ENCODE measurements at regions not wholly inside any gene's neighbourhood (a gene's known extent, or its start where the extent isn't known, plus 50 kb on each side); places are given as distances from the start of the nearest gene placed in this dataset.

- TF ChIP-seq ARHGAP35 (CRISPR knock-in tag; IDR thresholded peaks at IDR 0.05; ENCODE audit: borderline replicate concordance), result no peak
- no peak for TF ChIP-seq NR1H2 (CRISPR knock-in tag; IDR thresholded peaks at IDR 0.05; ENCODE audit: borderline replicate concordance, low read depth)
- TF ChIP-seq RARG (CRISPR knock-in tag; IDR thresholded peaks at IDR 0.05; ENCODE audit: low read depth), result no peak
- no peak for TF ChIP-seq CREB1 (IDR thresholded peaks at IDR 0.05)
- TF ChIP-seq CREB1 (CRISPR knock-in tag; IDR thresholded peaks at IDR 0.05), result no peak
- peak; percentile 50; the same call in 1 of the 2 replicates for TF ChIP-seq IKZF5 (CRISPR knock-in tag; IDR thresholded peaks at IDR 0.05)
- TF ChIP-seq TRIM24 (CRISPR knock-in tag; IDR thresholded peaks at IDR 0.05), result no peak
- TF ChIP-seq ZNF138 (CRISPR knock-in tag; IDR thresholded peaks at IDR 0.05; ENCODE audit: low read depth), result no peak
- no peak for TF ChIP-seq ZSCAN22 (CRISPR knock-in tag; IDR thresholded peaks at IDR 0.05)
- TF ChIP-seq CTCF (CRISPR knock-in tag; IDR thresholded peaks at IDR 0.05), result peak; percentile 22; the same call in 1 of the 2 replicates
- no peak; the same call in 1 of the 2 replicates for TF ChIP-seq ZNF543 (CRISPR knock-in tag; IDR thresholded peaks at IDR 0.05)
- TF ChIP-seq ZNF556 (CRISPR knock-in tag; IDR thresholded peaks at IDR 0.05; ENCODE audit: borderline replicate concordance), result no peak
- TF ChIP-seq KDM4B (CRISPR knock-in tag; IDR thresholded peaks at IDR 0.05), result 0 out of 2 replicates have a peak, but pooled peaks have one; percentile 51
- 0 out of 2 replicates have a peak, but pooled peaks have one; percentile 69 for TF ChIP-seq EEA1 (CRISPR knock-in tag; IDR thresholded peaks at IDR 0.05; ENCODE audit: borderline replicate concordance)
- no peak for TF ChIP-seq HCFC1 (IDR thresholded peaks at IDR 0.05; ENCODE audit: low read depth, low read length)
- peak; percentile 24; the same call in 1 of the 2 replicates for TF ChIP-seq TFAP4 (IDR thresholded peaks at IDR 0.05; ENCODE audit: borderline replicate concordance, low read depth)
- TF ChIP-seq MLX (CRISPR knock-in tag; IDR thresholded peaks at IDR 0.05), result no peak
- TF ChIP-seq NFIC (IDR thresholded peaks at IDR 0.05; ENCODE audit: low read length), result no peak
- TF ChIP-seq ZZZ3 (CRISPR knock-in tag; IDR thresholded peaks at IDR 0.05; ENCODE audit: borderline replicate concordance), result no peak
- no peak for TF ChIP-seq ETV6 (CRISPR knock-in tag; conservative IDR thresholded peaks at IDR 0.05)
- TF ChIP-seq ATF5 (CRISPR knock-in tag; IDR thresholded peaks at IDR 0.05; ENCODE audit: low read depth), result no peak; the same call in 1 of the 2 replicates
These were observed 76.5 kb upstream of the GSE1 start (continued) for GRCh38 chr16:85536411-85537330.
